HUES48 (cell line): ENCODE measurements at regions not wholly inside any gene's neighbourhood (a gene's known extent, or its start where the extent isn't known, plus 50 kb on each side); places are given as distances from the start of the nearest gene placed in this dataset.

Experiments
- H3K27ac ChIP-seq: one replicate; pipeline ENCODE4 v1.7.0; 2013; ENCODE audit warnings: low read depth, low read length, inconsistent platforms
- H3K27me3 ChIP-seq: 2 replicates; pipeline ENCODE4 v1.6.1; 2013; ENCODE audit warnings: mild to moderate bottlenecking, low read length; ENCODE audit not compliant: control insufficient read depth, insufficient read depth
- H3K36me3 ChIP-seq: 2 replicates; pipeline ENCODE4 v1.6.1; 2013; ENCODE audit warnings: low read length; ENCODE audit not compliant: control insufficient read depth, insufficient read depth
- H3K4me1 ChIP-seq: 2 replicates; pipeline ENCODE4 v1.6.1; 2013; ENCODE audit warnings: mild to moderate bottlenecking, low read length; ENCODE audit not compliant: control insufficient read depth, insufficient read depth
- H3K4me3 ChIP-seq: 2 replicates; pipeline ENCODE4 v1.5.1; 2013; ENCODE audit warnings: mild to moderate bottlenecking, low read depth, low read length
- H3K9ac ChIP-seq: 2 replicates; pipeline ENCODE4 v1.6.1; 2013; ENCODE audit warnings: mild to moderate bottlenecking, low read depth, low read length, moderate library complexity
- H3K9me3 ChIP-seq: 2 replicates; pipeline ENCODE4 v1.6.1; 2013; ENCODE audit warnings: low read length; ENCODE audit not compliant: control insufficient read depth, insufficient read depth

DNA sequence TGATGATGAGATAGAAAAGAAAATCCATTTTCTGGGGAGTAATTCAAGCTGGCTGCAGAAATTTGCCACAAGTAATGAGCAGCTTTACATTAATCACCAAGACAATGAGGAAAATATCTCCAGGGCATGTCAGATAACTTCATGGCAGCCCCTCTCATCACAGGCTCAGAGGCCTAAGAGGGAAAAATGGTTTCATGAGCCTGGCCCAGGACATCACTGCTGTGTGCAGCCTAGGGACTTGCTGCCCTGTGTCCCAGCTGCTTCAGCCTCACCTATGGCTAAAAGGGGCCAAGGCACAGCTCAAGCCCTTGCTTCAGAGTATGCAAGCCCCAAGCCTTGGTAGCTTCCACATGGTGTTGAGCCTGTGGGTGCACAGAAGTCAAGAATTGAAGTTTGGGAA is 161.7 kb downstream of the OPA1 start:
- no peaks in the 10 kb centered on the region for H3K27me3 ChIP-seq
- H3K36me3 ChIP-seq, result no peaks in the 10 kb centered on the region
- no peaks in the 10 kb centered on the region for H3K4me1 ChIP-seq
- no peak overlapping the region for H3K9ac ChIP-seq
- H3K9me3 ChIP-seq, result peaks cover 18% of the 10 kb centered on the region
- H3K27ac ChIP-seq, result no peak overlapping the region
- H3K4me3 ChIP-seq, result no peak overlapping the region

DNA sequence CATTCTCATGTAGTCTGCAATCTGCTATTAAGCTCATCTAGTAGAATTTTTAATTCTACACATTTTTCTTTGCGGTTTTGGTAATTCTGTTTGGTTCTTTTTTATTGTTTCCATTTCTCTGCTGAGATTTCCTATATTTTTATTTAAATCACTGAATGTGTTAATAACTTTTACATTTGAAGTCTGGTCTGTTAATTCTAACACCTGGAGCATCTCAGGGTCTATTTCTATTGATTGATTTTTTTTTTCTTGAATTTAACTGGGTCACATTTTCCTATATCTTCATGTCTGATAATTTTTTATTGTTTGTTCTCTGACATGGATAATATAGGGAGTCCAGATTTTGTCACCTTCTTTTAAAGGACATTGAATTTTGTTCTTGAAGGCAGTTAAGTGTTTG is 163.5 kb downstream of the OPA1 start:
- H3K9me3 ChIP-seq, result peaks cover 18% of the 10 kb centered on the region
- H3K36me3 ChIP-seq, result no peaks in the 10 kb centered on the region
- H3K27me3 ChIP-seq, result no peaks in the 10 kb centered on the region
- H3K27ac ChIP-seq, result no peak overlapping the region
- H3K4me1 ChIP-seq, result no peaks in the 10 kb centered on the region
- H3K9ac ChIP-seq, result no peak overlapping the region
- H3K4me3 ChIP-seq, result no peak overlapping the region

DNA sequence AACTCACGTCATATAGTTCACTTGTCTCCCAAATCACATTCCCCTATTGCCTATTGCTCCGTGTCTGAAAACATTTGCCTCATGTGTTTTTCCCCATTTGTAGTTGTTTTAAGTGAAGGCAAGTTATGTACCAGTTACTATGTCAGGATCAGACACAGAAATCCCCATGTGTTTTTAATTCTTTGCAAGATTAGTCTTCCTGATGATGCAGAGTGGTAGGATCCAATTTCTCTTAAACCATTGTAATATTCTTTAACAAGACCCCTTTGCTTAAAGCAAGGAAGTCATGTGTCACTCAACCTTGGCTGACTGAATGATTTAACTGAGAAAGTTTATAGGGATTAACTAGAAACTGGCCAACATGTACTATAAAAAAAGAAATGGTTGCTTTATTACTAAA is 164.4 kb downstream of the OPA1 start:
- no peak overlapping the region for H3K9ac ChIP-seq
- no peak overlapping the region for H3K27ac ChIP-seq
- no peaks in the 10 kb centered on the region for H3K36me3 ChIP-seq
- H3K4me1 ChIP-seq, result no peaks in the 10 kb centered on the region
- H3K9me3 ChIP-seq, result peaks cover 18% of the 10 kb centered on the region
- H3K27me3 ChIP-seq, result no peaks in the 10 kb centered on the region
- H3K4me3 ChIP-seq, result no peak overlapping the region

DNA sequence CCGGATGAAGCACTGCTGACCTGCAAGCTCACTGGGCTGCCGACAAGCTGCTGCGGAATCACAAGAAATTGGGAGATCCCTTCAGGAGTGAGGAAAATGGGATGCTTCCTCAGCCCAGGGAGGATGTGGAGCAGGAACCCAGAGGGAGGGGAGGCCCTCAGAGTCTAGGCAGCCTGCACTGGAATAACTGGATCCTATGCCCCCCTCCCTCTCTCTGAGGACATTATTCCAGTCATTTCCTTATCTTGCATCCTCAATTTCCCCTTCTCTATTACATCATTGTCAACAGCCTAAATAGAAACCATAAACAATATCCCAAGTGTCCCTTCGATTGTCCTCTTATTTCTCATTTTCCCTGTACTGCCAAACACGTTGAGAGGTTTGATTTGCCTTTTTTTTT is 169.0 kb downstream of the OPA1 start:
- no peaks in the 10 kb centered on the region for H3K4me1 ChIP-seq
- peaks cover 6% of the 10 kb centered on the region; the same call in 1 of the 2 replicates for H3K9me3 ChIP-seq
- no peak overlapping the region for H3K27ac ChIP-seq
- no peaks in the 10 kb centered on the region for H3K27me3 ChIP-seq
- H3K4me3 ChIP-seq, result no peak overlapping the region
- H3K36me3 ChIP-seq, result no peaks in the 10 kb centered on the region
- no peak overlapping the region for H3K9ac ChIP-seq

DNA sequence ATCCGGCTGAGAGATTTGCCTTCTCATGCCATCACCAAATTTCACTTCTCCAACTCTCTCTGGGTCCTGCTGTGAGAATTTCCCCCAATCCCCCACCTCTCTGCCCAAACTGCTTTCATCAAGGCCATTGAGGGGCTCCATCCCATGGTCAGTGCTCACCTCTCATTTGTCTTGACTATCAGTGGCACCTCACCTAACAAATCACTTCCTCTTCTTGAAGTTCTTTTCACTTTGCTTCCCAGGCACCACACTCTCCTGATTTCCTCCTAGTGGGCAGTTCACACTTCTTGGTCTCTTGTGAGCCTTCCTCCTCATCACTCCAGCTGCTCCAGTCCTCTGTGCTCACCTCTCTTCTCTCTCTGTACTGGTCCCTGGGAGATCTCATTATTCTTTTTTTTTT is 169.6 kb downstream of the OPA1 start:
- H3K4me3 ChIP-seq, result no peak overlapping the region

DNA sequence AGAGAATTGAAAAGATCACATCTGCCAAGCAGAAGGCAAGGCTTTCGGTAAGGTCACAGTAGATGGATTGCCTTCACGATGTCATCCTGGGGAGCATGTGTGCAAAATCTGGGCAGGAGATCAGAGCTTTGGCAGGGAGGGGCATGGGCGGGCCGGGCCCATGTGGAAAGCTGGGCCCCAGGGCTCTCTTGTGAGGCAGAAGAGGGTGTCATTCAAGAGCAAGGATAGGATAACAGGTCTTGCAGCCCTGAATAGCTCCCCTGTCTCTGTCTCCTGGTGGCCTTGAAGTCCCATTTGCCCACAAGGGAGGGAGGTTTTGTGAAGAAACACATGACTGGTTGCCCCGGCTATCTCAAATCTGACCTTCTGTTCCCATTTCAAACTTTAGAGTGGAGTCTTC is 172.0 kb downstream of the OPA1 start:
- H3K27me3 ChIP-seq, result no peaks in the 10 kb centered on the region
- H3K4me3 ChIP-seq, result no peak overlapping the region
- H3K36me3 ChIP-seq, result no peaks in the 10 kb centered on the region
- H3K27ac ChIP-seq, result no peak overlapping the region
- H3K4me1 ChIP-seq, result no peaks in the 10 kb centered on the region
- no peaks in the 10 kb centered on the region for H3K9me3 ChIP-seq
- no peak overlapping the region for H3K9ac ChIP-seq

More for the DNA sequence above, 169.6 kb downstream of the OPA1 start:
- Histone ChIP-seq H3K27ac (no peak overlapping the region), H3K9me3 (no peaks in the 10 kb centered on the region), H3K27me3 (no peaks in the 10 kb centered on the region), H3K9ac (no peak overlapping the region), H3K36me3 (no peaks in the 10 kb centered on the region), H3K4me1 (no peaks in the 10 kb centered on the region)

DNA sequence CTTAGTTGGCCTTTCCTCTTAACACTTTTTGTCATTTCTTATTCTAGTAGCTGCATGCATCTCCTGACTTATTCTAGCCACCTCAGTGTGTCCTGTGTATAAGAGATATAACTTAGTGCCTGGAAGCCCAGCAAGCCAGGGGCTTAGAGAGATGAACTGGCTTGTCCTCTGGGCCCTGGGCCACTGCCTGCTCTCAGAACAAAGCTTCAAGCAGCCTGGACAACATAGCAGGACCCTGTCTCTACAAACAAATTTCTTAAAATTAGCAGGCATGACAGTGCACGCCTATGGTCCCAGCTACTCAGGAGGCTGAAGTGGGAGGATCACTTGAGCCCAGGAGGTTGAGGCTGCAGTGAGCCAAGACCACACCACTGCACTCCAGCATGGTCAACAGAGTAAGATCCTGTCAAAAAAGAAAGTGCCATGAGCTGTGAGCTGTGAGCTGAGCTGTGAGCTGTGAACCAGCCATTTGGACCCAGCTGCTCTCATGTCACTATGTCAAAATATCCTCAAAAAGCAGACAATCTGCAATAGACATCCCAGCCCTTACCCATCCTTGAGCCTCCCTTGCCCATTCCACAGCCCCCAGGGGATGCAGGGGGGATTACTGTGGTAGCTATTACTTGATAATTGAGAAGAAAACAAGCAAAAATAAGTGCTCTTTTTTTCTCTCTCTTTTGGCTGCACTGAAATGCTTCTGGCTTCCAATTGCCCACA is 174.5 kb downstream of the OPA1 start:
- Histone ChIP-seq H3K27me3 (peaks cover 4% of the 10 kb centered on the region; the same call in 1 of the 2 replicates), H3K4me3 (no peak overlapping the region), H3K27ac (no peak overlapping the region), H3K36me3 (no peaks in the 10 kb centered on the region), H3K9me3 (no peaks in the 10 kb centered on the region), H3K4me1 (no peaks in the 10 kb centered on the region), H3K9ac (no peak overlapping the region)

DNA sequence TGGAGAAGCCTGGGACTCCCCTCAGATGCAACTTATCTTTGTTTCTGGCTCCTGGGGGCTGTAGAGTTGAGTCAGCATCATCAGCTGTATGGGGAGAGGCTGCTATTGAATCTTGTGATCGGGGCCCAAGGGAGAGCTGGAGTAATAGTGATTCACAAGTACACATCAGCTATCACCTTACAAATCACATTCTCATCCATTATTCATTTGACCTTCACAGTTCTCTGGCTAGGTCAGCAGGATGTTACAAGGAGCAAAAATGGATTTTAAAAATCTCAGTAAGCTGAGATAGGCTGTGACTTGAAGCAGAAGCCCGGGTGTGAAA is 175.0 kb downstream of the OPA1 start:
- Histone ChIP-seq H3K9me3 (no peaks in the 10 kb centered on the region), H3K9ac (no peak overlapping the region), H3K36me3 (no peaks in the 10 kb centered on the region), H3K4me1 (no peaks in the 10 kb centered on the region), H3K27me3 (peaks cover 9% of the 10 kb centered on the region), H3K27ac (no peak overlapping the region), H3K4me3 (no peak overlapping the region)

DNA sequence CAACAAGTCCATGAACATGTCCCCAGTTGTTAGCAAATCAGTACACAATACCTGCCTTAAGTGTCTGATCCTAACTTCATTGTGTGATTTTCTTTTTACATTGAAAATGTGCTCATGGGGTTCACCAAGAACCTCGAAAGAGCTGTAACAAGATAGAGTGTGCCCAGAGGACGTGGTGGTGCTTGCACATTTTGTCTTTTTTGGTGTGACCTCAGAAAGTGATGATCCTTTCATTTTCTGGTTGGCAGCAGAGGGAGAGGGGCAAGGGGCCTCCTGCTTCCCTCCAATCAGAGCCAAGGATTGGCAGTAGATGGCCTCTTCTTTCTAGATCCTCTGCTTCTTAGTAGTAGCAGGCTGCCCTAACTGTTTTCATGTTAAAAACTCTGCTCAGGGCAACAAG is 176.4 kb downstream of the OPA1 start:
- Histone ChIP-seq H3K4me3 (no peak overlapping the region), H3K9ac (no peak overlapping the region), H3K27me3 (peaks cover 23% of the 10 kb centered on the region), H3K27ac (no peak overlapping the region), H3K9me3 (no peaks in the 10 kb centered on the region), H3K36me3 (no peaks in the 10 kb centered on the region), H3K4me1 (peaks cover 2% of the 10 kb centered on the region)

DNA sequence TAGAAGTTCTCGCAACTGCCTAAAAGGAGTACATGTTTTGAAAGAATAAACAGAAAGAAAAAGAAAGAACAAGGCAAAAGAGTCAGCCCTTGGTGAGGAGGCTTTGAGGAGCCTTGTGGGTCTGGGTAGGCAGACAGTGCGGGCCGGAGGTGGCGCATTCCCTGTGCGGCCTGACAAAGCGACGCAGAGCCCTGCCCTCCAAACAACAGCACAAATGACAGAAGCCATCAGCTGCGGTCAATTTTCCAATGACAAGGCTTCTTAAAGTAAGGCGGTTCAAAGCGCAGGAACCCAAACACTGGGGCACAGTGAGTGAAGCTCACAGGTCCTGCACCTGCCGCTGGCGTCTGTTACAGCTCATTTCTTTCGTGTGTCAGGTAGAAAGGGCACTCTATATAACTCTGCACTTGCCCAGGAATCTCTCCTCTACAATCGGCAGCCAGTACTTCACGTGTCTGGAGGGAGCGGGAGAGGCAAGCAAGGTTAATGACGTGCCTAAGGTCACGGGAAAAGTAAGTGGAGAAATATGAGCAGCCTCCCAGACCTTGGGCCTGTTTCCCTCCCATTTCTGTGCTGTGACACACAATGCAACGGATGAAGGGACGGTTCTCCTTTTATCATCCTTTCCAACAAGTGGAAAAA is 178.1 kb downstream of the OPA1 start:
- H3K27me3 ChIP-seq, result peaks cover 27% of the 10 kb centered on the region
- H3K27ac ChIP-seq, result no peak overlapping the region
- peaks cover 15% of the 10 kb centered on the region for H3K4me1 ChIP-seq

DNA sequence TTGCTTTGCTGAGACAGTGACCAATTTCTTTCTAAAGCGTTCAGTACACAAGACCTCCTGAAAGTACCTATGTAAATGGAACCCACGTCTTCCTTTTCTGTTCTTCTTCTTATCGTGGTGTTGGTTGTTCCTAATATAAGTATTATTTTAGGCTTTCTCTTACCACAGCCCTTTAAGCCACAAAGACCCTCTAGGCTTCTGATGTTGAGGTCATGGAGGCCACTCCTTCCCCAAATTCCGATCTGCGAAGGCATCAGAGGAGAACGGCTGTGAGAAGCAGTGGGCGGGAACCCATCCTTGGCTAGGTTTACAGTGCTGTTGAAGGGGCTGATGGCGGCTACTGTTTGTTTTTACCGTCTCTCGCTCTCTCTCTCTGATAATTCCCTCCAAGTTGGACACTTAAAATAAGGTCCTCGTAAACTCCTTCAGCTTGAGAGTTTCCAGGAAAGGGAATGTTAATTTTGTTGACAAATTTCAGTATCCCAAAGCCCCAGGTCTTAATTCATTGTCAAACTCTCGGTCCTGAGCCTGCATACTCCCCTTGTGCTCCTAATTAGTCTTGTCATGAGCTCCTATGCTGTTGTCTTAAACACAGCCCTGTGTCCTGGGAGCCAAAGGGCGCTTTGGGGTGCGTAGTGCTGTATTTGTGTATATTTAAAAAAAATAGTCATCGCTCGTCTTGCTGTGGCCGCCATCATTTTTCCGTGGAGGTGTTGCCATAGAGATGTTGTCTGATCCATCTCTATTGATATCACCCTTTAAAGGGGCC is 178.8 kb downstream of the OPA1 start:
- Histone ChIP-seq H3K4me1 (peaks cover 22% of the 10 kb centered on the region), H3K9me3 (no peaks in the 10 kb centered on the region), H3K27me3 (peaks cover 27% of the 10 kb centered on the region), H3K4me3 (no peak overlapping the region), H3K36me3 (no peaks in the 10 kb centered on the region), H3K9ac (no peak overlapping the region), H3K27ac (no peak overlapping the region)

More for the DNA sequence above, 178.1 kb downstream of the OPA1 start:
- Histone ChIP-seq H3K9ac (no peak overlapping the region), H3K4me3 (no peak overlapping the region), H3K36me3 (no peaks in the 10 kb centered on the region), H3K9me3 (no peaks in the 10 kb centered on the region)
